ENCODE measurements at regions not wholly inside any gene's neighbourhood (a gene's known extent, or its start where the extent isn't known, plus 50 kb on each side); places are given as distances from the start of the nearest gene placed in this dataset.

- TF ChIP-seq CTCF (IDR thresholded peaks at IDR 0.05): no peak
- TF ChIP-seq POLR2A (IDR thresholded peaks at IDR 0.05): no peak
Observed at GRCh38 chr6:85135376-85136094, 314.3 kb upstream of the NT5E start.
